Vagina (tissue), 2 donors: ENCODE measurements at regions not wholly inside any gene's neighbourhood (a gene's known extent, or its start where the extent isn't known, plus 50 kb on each side); places are given as distances from the start of the nearest gene placed in this dataset.

ENCODE experiments used
- CTCF ChIP-seq, 3 experiments: fragments of 450-650 bp in 2 of 3; fragments of 200-600 bp in 1 of 3; sonication (generic) in 1 of 3; IDR thresholded peaks; one replicate each; pipeline ENCODE4 v1.5.1; 2017 to 2019; ENCODE audit warnings: antibody characterized with exemption in 3 of 3, mild to moderate bottlenecking in 2 of 3, moderate library complexity in 2 of 3
- POLR2A ChIP-seq, 2 donors: fragments of 450-650 bp; IDR thresholded peaks; one replicate each; pipeline ENCODE4 v1.6.1; 2017; ENCODE audit warnings: antibody characterized with exemption in 2 of 2, mild to moderate bottlenecking in 2 of 2, moderate library complexity in 2 of 2

DNA sequence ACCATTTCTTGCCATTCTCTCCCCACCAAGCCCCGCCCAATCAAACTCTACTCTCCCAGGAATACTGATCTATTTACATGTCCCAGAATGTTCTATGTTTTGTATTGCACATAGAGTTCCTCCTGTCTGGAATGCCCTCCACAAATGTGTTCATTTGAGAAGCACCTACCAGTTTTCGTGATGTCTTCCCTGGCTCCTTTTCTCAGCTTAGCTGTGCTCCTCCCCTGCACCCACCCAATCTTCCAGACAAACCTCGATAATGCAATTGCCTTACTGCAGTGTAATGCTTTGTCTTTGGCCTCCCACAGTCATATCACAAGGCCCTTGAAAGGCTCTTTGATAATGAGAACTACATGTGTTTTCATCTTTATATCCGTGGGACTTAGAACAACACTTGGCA, 214.5 kb upstream of the ANKRD55 start:
- no peak for TF ChIP-seq POLR2A (IDR thresholded peaks at IDR 0.05)
- TF ChIP-seq CTCF (IDR thresholded peaks at IDR 0.05): no peak
